GM12874 (cell line): ENCODE measurements at regions not wholly inside any gene's neighbourhood (a gene's known extent, or its start where the extent isn't known, plus 50 kb on each side); places are given as distances from the start of the nearest gene placed in this dataset.

Source experiments
- CTCF ChIP-seq: IDR thresholded peaks from 2 replicates; pipeline ENCODE4 v1.5.1; 2011; ENCODE audit warnings: low read depth, mild to moderate bottlenecking, control low read depth, low read length, moderate library complexity; ENCODE audit not compliant: insufficient read depth

- no peak for TF ChIP-seq CTCF
Observed at GRCh38 chr1:17932164-17932563, 175.4 kb upstream of the IGSF21 start.

GRCh38 chr1:17933501-17933900 is 174.1 kb upstream of the IGSF21 start:
- TF ChIP-seq CTCF = no peak

- TF ChIP-seq CTCF = no peak
Observed at GRCh38 chr1:17933971-17934370, 173.6 kb upstream of the IGSF21 start.

- TF ChIP-seq CTCF = no peak
Observed at GRCh38 chr1:17935230-17935629, 172.4 kb upstream of the IGSF21 start.

- TF ChIP-seq CTCF = no peak
Observed at GRCh38 chr1:17941431-17942189, 166.0 kb upstream of the IGSF21 start.

GRCh38 chr1:17943506-17943905 is 164.1 kb upstream of the IGSF21 start:
- no peak for TF ChIP-seq CTCF

GRCh38 chr1:17944646-17945045 is 163.0 kb upstream of the IGSF21 start:
- TF ChIP-seq CTCF = no peak

GRCh38 chr1:17946434-17946833 is 161.2 kb upstream of the IGSF21 start:
- no peak for TF ChIP-seq CTCF
